Daoy (cell line): ENCODE measurements at regions not wholly inside any gene's neighbourhood (a gene's known extent, or its start where the extent isn't known, plus 50 kb on each side); places are given as distances from the start of the nearest gene placed in this dataset.

Experiments used
- DNase-seq: peaks from one replicate; pipeline ENCODE4 v3.0.0-alpha.2; 2015; ENCODE audit warnings: low read depth

GRCh38 chr12:112559784-112560183 is 141.0 kb downstream of the PTPN11 start:
- no peak for DNase-seq

- DNase-seq = no peak
Observed at GRCh38 chr12:112564160-112564784, 145.5 kb downstream of the PTPN11 start.

- no peak for DNase-seq
Observed at GRCh38 chr12:112568641-112569040, 149.9 kb downstream of the PTPN11 start.

- no peak for DNase-seq
Observed at GRCh38 chr12:112570096-112570495, 151.3 kb downstream of the PTPN11 start.

- DNase-seq = no peak
Observed at GRCh38 chr12:112573141-112573540, 154.4 kb downstream of the PTPN11 start.

- no peak for DNase-seq
Observed at GRCh38 chr12:112574896-112575558, 156.3 kb downstream of the PTPN11 start.

GRCh38 chr12:112575559-112576067 is 156.9 kb downstream of the PTPN11 start:
- no peak for DNase-seq

- DNase-seq = no peak
Observed at GRCh38 chr12:112577473-112578329, 159.0 kb downstream of the PTPN11 start.

GRCh38 chr12:112584266-112584722 is 165.5 kb downstream of the PTPN11 start:
- peak; percentile 62 for DNase-seq

- no peak for DNase-seq
Observed at GRCh38 chr12:112586148-112586783, 167.5 kb downstream of the PTPN11 start.

GRCh38 chr12:112589275-112589674 is 170.5 kb downstream of the PTPN11 start:
- DNase-seq = no peak

GRCh38 chr12:112590281-112590680 is 171.5 kb downstream of the PTPN11 start:
- peak; percentile 42 for DNase-seq

GRCh38 chr12:112591488-112591887 is 172.7 kb downstream of the PTPN11 start:
- DNase-seq = no peak

- DNase-seq = no peak
Observed at GRCh38 chr12:112595410-112595809, 176.7 kb downstream of the PTPN11 start.

- DNase-seq = no peak
Observed at GRCh38 chr12:112597986-112598385, 179.2 kb downstream of the PTPN11 start.

GRCh38 chr12:112598626-112599025 is 179.9 kb downstream of the PTPN11 start:
- no peak for DNase-seq

GRCh38 chr12:112599871-112600270 is 181.1 kb downstream of the PTPN11 start:
- no peak for DNase-seq

- no peak for DNase-seq
Observed at GRCh38 chr12:112602150-112602549, 183.4 kb downstream of the PTPN11 start.

GRCh38 chr12:112606611-112607365 is 184.8 kb upstream of the RPH3A start:
- no peak for DNase-seq

- DNase-seq = no peak
Observed at GRCh38 chr12:112607427-112607826, 184.1 kb upstream of the RPH3A start.

GRCh38 chr12:112611908-112612307 is 179.6 kb upstream of the RPH3A start:
- DNase-seq = no peak
